ENCODE measurements at regions not wholly inside any gene's neighbourhood (a gene's known extent, or its start where the extent isn't known, plus 50 kb on each side); places are given as distances from the start of the nearest gene placed in this dataset.

GRCh38 chr12:115374480-115375185 lies 690.7 kb upstream of the TBX3 start:
- TF ChIP-seq HDAC3 (IDR thresholded peaks at IDR 0.05; ENCODE audit: borderline replicate concordance, partially characterized antibody) (no peak), ATF2 (CRISPR knock-in tag; IDR thresholded peaks at IDR 0.05) (no peak), MLX (CRISPR knock-in tag; conservative IDR thresholded peaks at IDR 0.05) (no peak)

Data from K562 (cell line).